RWPE1 (cell line): ENCODE measurements at regions not wholly inside any gene's neighbourhood (a gene's known extent, or its start where the extent isn't known, plus 50 kb on each side); places are given as distances from the start of the nearest gene placed in this dataset.

ENCODE experiments used
- CTCF ChIA-PET: fragments of 350-600 bp; sonication (Branson Sonifier 250); formaldehyde crosslinking; extraction: SDS; loops from one replicate; lab custom pipeline; 2021; lab: Yijun Ruan, JAX
- POLR2A ChIA-PET: fragments of 400-600 bp; formaldehyde crosslinking; extraction: SDS; loops from one replicate; lab custom pipeline; 2020; ENCODE audit warnings: antibody characterized with exemption; ENCODE audit not compliant: low non-redundant PET; lab: Yijun Ruan, JAX
- DNase-seq: peaks from one replicate; pipeline ENCODE4 v3.0.0; 2012; ENCODE audit warnings: low spot score
- H3K27ac ChIP-seq: fragments of 450-650 bp; 2 replicates; pipeline ENCODE4 v1.5.1; 2017
- CTCF ChIP-seq: fragments of 450-650 bp; conservative IDR thresholded peaks from 2 replicates; pipeline ENCODE4 v1.5.1; 2017; ENCODE audit warnings: low read depth, mild to moderate bottlenecking

- TF ChIP-seq CTCF: no peak
These were observed 139.9 kb downstream of the SETD4 start for GRCh38 chr21:35920436-35920835.

GRCh38 chr21:35915030-35915429 is 145.3 kb downstream of the SETD4 start:
- CTCF ChIA-PET: no interaction called here
- TF ChIP-seq CTCF: no peak
- no peak overlapping the region for H3K27ac ChIP-seq
- DNase-seq: no peak
- POLR2A ChIA-PET: no interaction called here

More at GRCh38 chr21:35920436-35920835, 139.9 kb downstream of the SETD4 start:
- CTCF ChIA-PET: no interaction called here
- POLR2A ChIA-PET: no interaction called here
- no peak for DNase-seq
- no peak overlapping the region for H3K27ac ChIP-seq

- H3K27ac ChIP-seq: no peak overlapping the region
- CTCF ChIA-PET: no interaction called here
- no peak for DNase-seq
- no peak for TF ChIP-seq CTCF
- POLR2A ChIA-PET: no interaction called here
These were observed 148.7 kb downstream of the SETD4 start for GRCh38 chr21:35911412-35912191.

GRCh38 chr21:35909456-35910223 is 150.7 kb downstream of the SETD4 start:
- DNase-seq: no peak
- H3K27ac ChIP-seq: no peak overlapping the region
- no peak for TF ChIP-seq CTCF
- POLR2A ChIA-PET: no interaction called here
- CTCF ChIA-PET: no interaction called here

GRCh38 chr21:35908311-35909078 is 151.8 kb downstream of the SETD4 start:
- DNase-seq: no peak
- ChIA-PET CTCF (no interaction called here), POLR2A (no interaction called here)
- no peak for TF ChIP-seq CTCF
- no peak overlapping the region for H3K27ac ChIP-seq

- no peak for DNase-seq
- ChIA-PET CTCF (interaction anchor here (0.6 kb wide), 1 partner anchor 123 kb away, joined by 5 read pairs; no protein-coding TSS in a partner anchor), POLR2A (no interaction called here)
- H3K27ac ChIP-seq: no peak overlapping the region
- TF ChIP-seq CTCF: no peak
These were observed 153.7 kb downstream of the SETD4 start for GRCh38 chr21:35906586-35906985.
